ENCODE measurements at regions not wholly inside any gene's neighbourhood (a gene's known extent, or its start where the extent isn't known, plus 50 kb on each side); places are given as distances from the start of the nearest gene placed in this dataset.
A peak's percentile ranks its signal among the peaks of the same experiment; 100 is the strongest.
"Not testable (repeated sequence)": the region's sequence is repeated elsewhere in the genome, so short reads cannot be mapped to it uniquely, and the experiment has no call there.

- not testable (repeated sequence) for DNase-seq
These were observed 309.9 kb upstream of the SOX1 start for GRCh38 chr13:111757094-111757493.

- not testable (repeated sequence) for DNase-seq
These were observed 309.3 kb upstream of the SOX1 start for GRCh38 chr13:111757618-111758017.

- not testable (repeated sequence) for DNase-seq
These were observed 303.7 kb upstream of the SOX1 start for GRCh38 chr13:111763001-111763872.

GRCh38 chr13:111764550-111764949 lies 302.4 kb upstream of the SOX1 start:
- not testable (repeated sequence) for DNase-seq

- DNase-seq = not testable (repeated sequence)
These were observed 302.0 kb upstream of the SOX1 start for GRCh38 chr13:111764996-111765395.

- DNase-seq = not testable (repeated sequence)
These were observed 291.2 kb upstream of the SOX1 start for GRCh38 chr13:111775718-111776117.

- not testable (repeated sequence) for DNase-seq
These were observed 289.6 kb upstream of the SOX1 start for GRCh38 chr13:111777351-111777750.

GRCh38 chr13:111781395-111781794 lies 285.6 kb upstream of the SOX1 start:
- DNase-seq = not testable (repeated sequence)

- not testable (repeated sequence) for DNase-seq
These were observed 279.6 kb upstream of the SOX1 start for GRCh38 chr13:111787321-111787720.

GRCh38 chr13:111789011-111789410 lies 277.9 kb upstream of the SOX1 start:
- peak; percentile 1 for DNase-seq

GRCh38 chr13:111789420-111789819 lies 277.5 kb upstream of the SOX1 start:
- peak; percentile 0 for DNase-seq

- DNase-seq = no peak
These were observed 276.3 kb upstream of the SOX1 start for GRCh38 chr13:111790621-111791020.

- DNase-seq = no peak
These were observed 275.8 kb upstream of the SOX1 start for GRCh38 chr13:111791131-111791530.

- DNase-seq = no peak
These were observed 274.0 kb upstream of the SOX1 start for GRCh38 chr13:111792956-111793355.

Data from 8988T (cell line).